CD4-positive, alpha-beta T cell treated with Interleukin-10 for 1 hour (primary cell): ENCODE measurements at regions not wholly inside any gene's neighbourhood (a gene's known extent, or its start where the extent isn't known, plus 50 kb on each side); places are given as distances from the start of the nearest gene placed in this dataset.
"Not testable (repeated sequence)": the region's sequence is repeated elsewhere in the genome, so short reads cannot be mapped to it uniquely, and the experiment has no call there.

ENCODE experiments used
- DNase-seq: peaks from one replicate; pipeline ENCODE4 v3.0.0-alpha.2; 2020

GRCh38 chr21:5105939-5106708 is 5415.3 kb upstream of the TPTE start:
- peak; percentile 10 for DNase-seq

DNA sequence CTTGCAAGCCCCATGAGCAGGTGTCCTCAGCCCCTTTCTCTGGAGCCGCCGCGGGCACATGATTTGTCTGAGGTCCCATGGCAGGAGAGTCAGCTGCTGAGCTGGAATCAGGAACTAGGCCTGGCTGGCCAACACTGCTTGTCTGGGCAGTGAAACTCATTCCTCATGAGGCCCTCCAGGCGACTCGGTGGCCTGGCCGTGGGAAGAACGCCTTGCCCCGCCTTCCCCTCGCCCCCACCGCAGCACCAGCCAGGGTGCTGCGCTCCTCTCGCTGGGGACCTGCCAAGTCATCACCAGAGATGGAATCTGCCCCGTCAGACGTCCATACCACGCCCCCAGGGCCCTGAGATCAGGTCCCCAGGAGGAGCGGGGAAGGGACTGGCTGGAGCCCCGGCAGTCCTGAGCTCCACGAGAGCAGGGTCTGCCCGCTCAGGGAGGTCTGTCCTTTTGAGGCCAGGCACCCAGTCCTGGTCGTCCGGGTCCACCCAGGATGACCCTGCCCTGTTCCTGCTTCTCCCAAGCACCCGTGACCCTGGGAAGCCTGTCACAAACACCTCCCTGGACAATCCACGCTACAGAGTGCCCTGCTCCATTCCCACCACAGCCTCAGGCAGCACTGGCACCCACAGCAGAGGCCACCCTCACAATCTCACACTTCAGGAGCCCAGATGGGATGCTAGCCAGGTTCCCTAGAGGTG is 5414.5 kb upstream of the TPTE start:
- DNase-seq = not testable (repeated sequence)

DNA sequence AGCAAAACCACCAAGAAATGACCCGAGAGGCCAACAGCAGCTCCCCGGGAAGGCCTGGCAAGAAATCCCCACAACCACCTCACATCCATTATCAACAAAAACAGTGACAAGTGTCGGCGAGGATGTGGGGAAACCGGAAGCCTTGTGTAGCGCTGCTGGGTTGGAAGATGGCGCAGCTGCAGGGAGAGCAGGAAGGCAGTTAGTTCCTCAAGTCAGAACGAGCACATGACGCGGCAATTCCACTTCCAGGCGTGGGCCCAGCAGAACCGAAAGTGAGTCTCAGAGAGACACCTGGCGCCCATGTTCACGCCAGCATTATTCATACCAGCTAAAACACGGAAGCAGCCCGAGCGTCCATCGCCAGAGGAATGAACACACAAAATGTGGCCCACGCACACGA is 5413.7 kb upstream of the TPTE start:
- not testable (repeated sequence) for DNase-seq

DNA sequence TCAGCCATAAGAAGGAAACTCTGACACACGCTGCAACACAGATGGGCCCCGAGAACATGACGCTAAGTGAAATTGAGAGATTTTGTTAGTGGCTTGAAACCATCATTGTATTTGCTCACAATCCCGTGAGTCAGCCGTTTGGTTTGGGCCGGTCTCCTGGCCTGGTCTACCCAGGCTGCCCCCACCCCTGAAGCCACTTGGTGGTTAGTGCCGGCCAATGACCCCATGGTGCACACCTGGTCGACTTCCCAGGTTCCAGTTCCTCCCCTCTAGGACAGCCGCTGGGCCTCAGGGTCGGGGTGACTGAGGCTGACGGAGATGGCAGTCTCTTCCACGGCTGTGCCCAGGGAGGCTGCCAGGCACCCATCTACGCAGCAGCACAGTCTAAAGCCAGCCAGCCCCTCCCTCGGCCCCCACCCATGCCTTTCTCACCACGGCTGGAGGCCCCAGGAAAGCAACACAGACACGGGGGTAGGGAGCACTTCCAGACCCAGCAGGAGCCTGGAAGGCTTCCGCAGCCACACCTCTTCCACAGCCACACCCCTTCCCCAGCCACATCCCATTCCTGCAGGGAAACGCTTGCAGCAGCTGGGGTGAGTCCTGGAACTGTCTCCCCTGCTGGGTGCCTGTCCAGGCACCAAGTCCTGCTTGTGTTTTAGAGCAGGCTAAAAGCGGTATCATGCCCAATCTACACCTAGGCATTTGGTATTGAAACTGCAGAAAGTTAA is 5413.2 kb upstream of the TPTE start:
- DNase-seq = not testable (repeated sequence)

DNA sequence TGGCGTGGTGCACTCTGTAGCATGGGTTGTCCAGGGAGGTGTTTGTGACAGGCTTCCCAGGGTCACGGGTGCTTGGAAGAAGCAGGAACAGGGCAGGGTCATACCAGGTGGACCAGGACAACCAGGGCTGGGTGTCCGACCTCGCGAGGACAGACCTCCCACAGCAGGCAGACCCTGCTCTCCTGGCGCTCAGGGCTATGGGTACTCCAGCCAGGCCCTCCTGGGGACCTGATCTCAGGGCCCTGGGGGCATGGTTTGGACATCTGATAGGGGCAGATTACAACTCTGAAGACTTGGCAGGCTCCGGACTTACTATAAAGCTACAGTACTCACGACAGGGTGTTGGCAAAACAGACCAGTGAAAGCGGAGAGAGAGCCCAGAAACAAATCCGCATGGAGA is 5410.2 kb upstream of the TPTE start:
- not testable (repeated sequence) for DNase-seq

DNA sequence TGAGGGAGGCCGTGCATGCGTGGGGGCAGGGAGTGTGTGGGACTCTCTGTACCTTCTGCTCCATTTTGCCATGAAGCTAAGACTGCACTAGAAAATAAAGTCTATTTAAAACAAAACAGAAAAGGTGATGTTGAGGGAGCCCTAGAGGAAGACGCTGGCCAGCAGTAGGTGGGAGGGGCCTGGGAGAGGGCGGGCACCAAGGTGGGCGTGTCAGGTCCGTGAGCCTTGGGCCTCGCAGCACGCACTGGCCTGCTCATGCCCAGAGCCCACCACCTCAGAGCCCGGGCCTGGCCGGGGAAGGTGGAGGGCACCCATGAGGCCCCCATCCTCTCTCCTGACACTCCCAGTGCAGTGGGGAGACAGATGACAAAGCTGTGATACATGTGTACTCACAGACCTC is 5408.3 kb upstream of the TPTE start:
- DNase-seq = not testable (repeated sequence)

DNA sequence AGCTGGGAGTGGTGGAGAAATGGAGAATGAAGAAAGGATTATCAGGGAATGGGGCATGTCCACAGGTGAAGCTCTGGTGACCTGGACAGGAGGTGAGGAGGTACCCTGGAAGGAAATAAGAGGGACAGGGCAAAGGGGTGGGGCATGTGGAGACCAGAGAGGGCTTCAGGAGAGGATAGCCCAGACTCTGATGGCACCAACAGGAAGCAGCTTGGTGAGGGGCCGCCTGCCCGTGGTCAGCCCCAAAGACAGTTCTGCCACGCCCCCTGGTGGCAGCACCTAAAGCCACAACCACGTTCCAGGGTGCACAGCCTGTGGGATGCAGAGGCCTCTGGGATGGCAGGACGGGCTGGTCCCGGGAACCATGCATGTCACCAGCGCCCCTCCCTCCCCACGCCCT is 5406.9 kb upstream of the TPTE start:
- not testable (repeated sequence) for DNase-seq

DNA sequence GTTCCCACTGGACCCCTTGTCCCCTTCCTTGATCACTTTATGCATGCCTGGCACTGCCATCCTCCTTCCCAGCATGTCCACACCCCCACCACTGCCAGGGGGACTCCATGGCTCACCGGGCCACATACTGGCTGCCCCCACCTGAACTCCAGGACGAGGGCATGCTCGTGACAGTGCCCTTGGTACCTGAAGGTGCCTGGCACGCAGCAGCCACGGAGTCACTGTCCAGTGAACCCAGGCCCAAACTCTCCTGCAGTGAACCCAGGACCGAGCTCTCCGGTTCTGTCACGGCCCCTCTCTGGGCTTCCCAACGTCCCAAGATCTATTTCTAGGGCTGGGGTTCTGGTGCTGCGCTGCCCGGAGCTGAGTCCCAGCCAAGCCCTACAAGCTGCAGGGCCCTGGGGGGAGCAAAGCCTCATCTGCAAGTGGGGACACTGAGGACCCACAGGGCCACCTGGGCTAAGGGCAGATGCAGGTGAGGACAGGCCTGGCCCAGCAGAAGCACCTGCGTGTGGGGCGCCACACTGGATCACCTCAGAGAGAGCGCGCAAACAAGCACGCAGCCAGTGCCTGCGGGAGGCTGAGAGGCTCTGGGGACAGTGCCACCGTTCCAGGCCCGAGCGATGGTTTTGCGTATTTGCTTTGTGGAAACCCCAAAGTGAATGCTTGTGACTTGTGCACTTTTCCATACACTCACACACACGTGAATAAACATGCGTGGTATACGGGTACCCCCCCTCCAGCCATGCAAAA is 5406.3 kb upstream of the TPTE start:
- DNase-seq = not testable (repeated sequence)

- not testable (repeated sequence) for DNase-seq
Observed at GRCh38 chr21:5115646-5116343, 5405.6 kb upstream of the TPTE start.

- not testable (repeated sequence) for DNase-seq
Observed at GRCh38 chr21:5116344-5117123, 5404.8 kb upstream of the TPTE start.

GRCh38 chr21:5117135-5117534 is 5404.2 kb upstream of the TPTE start:
- DNase-seq = not testable (repeated sequence)

- DNase-seq = peak; percentile 14
Observed at GRCh38 chr21:5117666-5118295, 5403.6 kb upstream of the TPTE start.

DNA sequence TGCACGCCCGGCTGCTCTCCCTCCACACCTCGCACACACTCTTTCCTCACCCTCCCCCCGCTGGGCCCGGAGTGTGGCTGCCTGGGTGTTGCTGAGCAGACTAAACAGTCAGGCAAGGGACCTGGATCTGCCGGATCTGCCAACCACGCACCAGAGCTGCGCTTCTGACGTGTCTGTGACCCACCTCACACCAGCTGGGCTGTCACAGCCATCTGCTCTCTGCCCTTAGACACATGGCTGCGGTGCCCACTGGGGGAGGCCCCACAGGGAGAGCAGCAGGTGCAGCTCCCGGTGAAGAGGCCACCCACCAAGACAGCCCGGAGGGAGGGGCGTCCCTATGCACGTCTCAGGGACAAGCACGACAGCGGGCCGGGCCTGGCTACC is 5403.1 kb upstream of the TPTE start:
- DNase-seq = peak; percentile 46

- not testable (repeated sequence) for DNase-seq
Observed at GRCh38 chr21:5119179-5119578, 5402.2 kb upstream of the TPTE start.

GRCh38 chr21:5121399-5121798 is 5400.0 kb upstream of the TPTE start:
- DNase-seq = not testable (repeated sequence)

DNA sequence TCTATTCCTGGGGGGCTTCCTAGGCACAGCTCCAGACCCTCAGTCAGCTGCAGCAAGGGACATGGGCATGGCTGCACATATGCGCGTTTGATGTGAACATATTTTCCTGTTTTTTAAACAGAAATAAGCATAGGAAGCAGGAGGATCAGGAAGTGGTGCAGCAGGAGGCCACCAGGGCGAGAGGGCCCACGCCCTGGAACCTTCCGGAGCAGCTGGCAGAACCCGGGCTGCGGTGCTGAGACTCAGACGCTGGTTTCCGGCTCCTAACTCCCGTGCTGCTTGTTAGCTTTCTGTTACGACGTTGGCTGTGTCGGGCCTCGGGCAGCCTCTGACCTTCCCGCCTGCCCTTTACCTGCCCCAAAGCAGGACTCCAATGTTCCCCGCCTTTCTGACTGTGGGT is 5399.5 kb upstream of the TPTE start:
- DNase-seq = not testable (repeated sequence)

DNA sequence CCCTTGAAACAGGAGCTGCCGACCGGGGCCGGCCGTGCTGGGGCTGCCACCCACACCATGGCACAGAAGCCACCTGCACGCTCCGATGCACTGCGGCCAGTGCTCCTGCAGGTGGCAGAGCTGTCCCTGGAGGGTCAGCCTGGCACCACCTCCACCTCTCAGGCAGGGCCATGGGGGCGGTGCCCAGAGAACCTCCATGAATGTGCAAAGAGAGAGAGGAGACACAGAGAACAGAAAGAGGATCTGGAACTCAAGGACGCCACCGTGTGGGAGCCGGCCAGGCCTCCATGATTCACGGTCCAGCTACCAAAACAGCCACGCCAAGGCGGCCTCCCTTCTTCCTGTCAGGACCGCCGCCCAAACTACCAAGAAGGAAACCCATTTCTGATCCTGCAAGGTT is 5397.7 kb upstream of the TPTE start:
- DNase-seq = peak; percentile 82

DNA sequence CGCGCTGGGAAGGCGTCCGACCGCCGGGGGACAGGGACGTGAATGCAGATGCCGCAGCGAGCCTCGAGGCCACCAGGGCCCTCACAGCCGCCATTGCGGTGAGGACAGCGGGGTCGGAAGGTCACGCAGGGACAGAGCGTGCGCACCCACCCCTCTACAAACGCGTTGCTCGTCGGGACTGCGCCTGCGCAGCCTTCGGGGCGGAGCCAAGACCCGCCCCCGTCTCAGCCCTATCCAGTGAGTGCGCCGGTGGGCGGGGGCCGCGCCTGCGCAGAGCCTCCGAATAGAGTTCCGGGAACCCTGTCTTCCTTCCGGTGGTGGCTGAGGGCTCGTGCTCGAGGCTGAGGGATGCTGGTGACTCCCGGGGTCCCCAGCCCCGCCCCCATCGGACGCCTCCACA is 5393.1 kb upstream of the TPTE start:
- DNase-seq = peak; percentile 97

DNA sequence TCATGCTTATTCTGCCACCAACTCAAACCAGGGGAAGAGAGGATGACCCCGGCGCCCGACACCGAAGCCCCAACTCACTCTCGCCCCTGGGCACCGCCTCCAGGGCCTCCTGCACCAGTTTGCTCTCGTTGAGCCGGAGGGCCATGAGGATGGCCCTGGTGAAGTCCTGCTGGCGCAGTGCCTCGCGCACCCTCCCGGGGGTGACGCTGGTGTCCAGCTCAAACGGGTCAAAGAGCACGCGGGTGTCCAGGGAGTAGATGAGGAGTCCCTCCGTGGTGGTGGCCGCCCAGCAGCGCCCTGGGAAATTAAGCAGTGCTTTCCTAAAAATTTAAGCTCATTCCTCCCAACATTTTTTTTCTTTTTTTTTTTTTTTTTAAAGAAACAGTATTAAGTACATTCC is 5387.6 kb upstream of the TPTE start:
- not testable (repeated sequence) for DNase-seq

- not testable (repeated sequence) for DNase-seq
Observed at GRCh38 chr21:5136406-5136805, 5385.0 kb upstream of the TPTE start.

DNA sequence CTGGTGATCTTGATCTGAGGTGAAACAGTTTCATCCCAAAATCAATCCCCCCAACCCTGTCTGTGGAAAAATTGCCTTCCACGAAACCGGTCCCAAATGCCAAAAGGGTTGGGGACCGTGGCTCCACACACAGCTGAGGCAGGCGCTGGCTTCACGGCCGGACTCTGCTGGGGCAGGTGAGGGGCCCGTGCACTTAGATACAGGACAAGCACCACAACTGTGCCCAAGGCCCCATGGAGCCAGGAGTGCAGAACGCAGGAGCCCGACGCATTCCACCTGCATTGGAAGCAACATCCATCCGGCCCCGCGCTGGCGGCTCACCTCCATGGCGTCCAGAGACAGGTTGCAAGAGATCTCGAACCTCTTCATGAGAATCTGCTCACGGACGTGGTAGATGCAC is 5384.4 kb upstream of the TPTE start:
- DNase-seq = not testable (repeated sequence)
